Liver (tissue), 8 donors: ENCODE measurements at regions not wholly inside any gene's neighbourhood (a gene's known extent, or its start where the extent isn't known, plus 50 kb on each side); places are given as distances from the start of the nearest gene placed in this dataset.

Experiments
- DNase-seq: peaks from one replicate; pipeline ENCODE4 v3.0.0-alpha.2; 2017; ENCODE audit warnings: low spot score
- H3K27ac ChIP-seq, 2 donors: one replicate each; pipeline ENCODE4 v1.7.0; 2013; ENCODE audit warnings: inconsistent platforms in 2 of 2, low read length in 2 of 2, control low read depth in 1 of 2, low read depth in 1 of 2, mild to moderate bottlenecking in 1 of 2
- H3K27me3 ChIP-seq, 4 donors: one replicate each; pipeline versions ENCODE4 v1.6.1 to v1.7.0; 2013; ENCODE audit warnings: low read length in 3 of 4, inconsistent platforms in 1 of 4, mild to moderate bottlenecking in 1 of 4, moderate library complexity in 1 of 4; ENCODE audit not compliant: control insufficient read depth in 4 of 4, insufficient read depth in 4 of 4
- H3K36me3 ChIP-seq, 4 donors: one replicate each; pipeline versions ENCODE4 v1.6.1 to v1.7.0; 2013; ENCODE audit warnings: low read length in 3 of 4, mild to moderate bottlenecking in 3 of 4, low read depth in 1 of 4, moderate library complexity in 1 of 4; ENCODE audit not compliant: control insufficient read depth in 4 of 4, insufficient read depth in 3 of 4
- H3K4me1 ChIP-seq, 4 donors: one replicate each; pipeline versions ENCODE4 v1.6.1 to v1.7.0; 2013; ENCODE audit warnings: low read length in 3 of 4, mild to moderate bottlenecking in 3 of 4, moderate library complexity in 1 of 4; ENCODE audit not compliant: control insufficient read depth in 4 of 4, insufficient read depth in 4 of 4
- H3K4me3 ChIP-seq, 3 donors: one replicate each; pipeline versions ENCODE4 v1.6.1 to v1.7.0; 2013; ENCODE audit warnings: low read length in 3 of 3, control low read depth in 1 of 3, low read depth in 1 of 3, mild to moderate bottlenecking in 1 of 3
- H3K9ac ChIP-seq, 2 donors: one replicate each; pipeline ENCODE4 v1.7.0; 2013; ENCODE audit warnings: low read length in 2 of 2, mild to moderate bottlenecking in 2 of 2, moderate library complexity in 2 of 2, control low read depth in 1 of 2, low read depth in 1 of 2
- H3K9me3 ChIP-seq, 4 donors: one replicate each; pipeline versions ENCODE4 v1.6.1 to v1.7.0; 2013; ENCODE audit warnings: low read length in 3 of 4; ENCODE audit not compliant: control insufficient read depth in 4 of 4
- EGR1 ChIP-seq, 2 donors: IDR thresholded peaks; 2 replicates each; pipeline ENCODE4 v1.6.1; 2016 to 2018; ENCODE audit warnings: antibody characterized with exemption in 2 of 2, low read depth in 2 of 2
- FOXA2 ChIP-seq: IDR thresholded peaks from 2 replicates; pipeline ENCODE4 v1.6.1; 2016; ENCODE audit warnings: antibody characterized with exemption
- GABPA ChIP-seq, 2 donors: IDR thresholded peaks in 1 of 2; conservative IDR thresholded peaks in 1 of 2; 2 replicates each; pipeline ENCODE4 v1.6.1; 2016; ENCODE audit warnings: antibody characterized with exemption in 2 of 2, mild to moderate bottlenecking in 1 of 2, moderate library complexity in 1 of 2
- HNF4A ChIP-seq, 2 donors: conservative IDR thresholded peaks; 2 replicates each; pipeline ENCODE4 v1.6.1; 2016; ENCODE audit warnings: antibody characterized with exemption in 2 of 2, mild to moderate bottlenecking in 2 of 2
- HNF4G ChIP-seq: IDR thresholded peaks from 2 replicates; pipeline ENCODE4 v1.6.1; 2016; ENCODE audit warnings: antibody characterized with exemption
- JUND ChIP-seq, 2 donors: IDR thresholded peaks; 2 replicates each; pipeline ENCODE4 v1.6.1; 2016; ENCODE audit warnings: antibody characterized with exemption in 2 of 2
- NR2F2 ChIP-seq: IDR thresholded peaks from 2 replicates; pipeline ENCODE4 v1.6.1; 2016; ENCODE audit warnings: antibody characterized with exemption
- RAD21 ChIP-seq, 2 donors: IDR thresholded peaks; 2 replicates each; pipeline ENCODE4 v1.6.1; 2016; ENCODE audit warnings: antibody characterized with exemption in 2 of 2, mild to moderate bottlenecking in 2 of 2
- YY1 ChIP-seq: IDR thresholded peaks from 2 replicates; pipeline ENCODE4 v1.6.1; 2016; ENCODE audit warnings: antibody characterized with exemption, mild to moderate bottlenecking
- WGBS: extraction: QIAGEN DNeasy Blood & Tissue Kit; methylation state at CpG from one replicate; pipeline ENCODE4 v1.1.7; 2013; 5-methylcytosine and 5-hydroxymethylcytosine counted together
- TF ChIP-seq, protein P1 (sequence below): IDR thresholded peaks from 2 replicates; pipeline ENCODE4 v1.6.1; 2016; ENCODE audit warnings: antibody characterized with exemption
- TF ChIP-seq, protein P2 (sequence below): IDR thresholded peaks from 2 replicates; pipeline ENCODE4 v1.6.1; 2016; ENCODE audit warnings: antibody characterized with exemption
- TF ChIP-seq, protein P3 (sequence below): fragments of 150-350 bp; IDR thresholded peaks from 2 replicates; pipeline ENCODE4 v1.5.1; 2017; ENCODE audit warnings: improper control_type of control experiment, low read depth, low read length; ENCODE audit not compliant: missing input control
- TF ChIP-seq, protein P4 (sequence below): IDR thresholded peaks from 2 replicates; pipeline ENCODE4 v1.6.1; 2016; ENCODE audit warnings: antibody characterized with exemption
- TF ChIP-seq, protein P5 (sequence below): IDR thresholded peaks from 2 replicates; pipeline ENCODE4 v1.6.1; 2016; ENCODE audit warnings: antibody characterized with exemption, mild to moderate bottlenecking
- donor health status: healthy.
- donor health status: healthy.
- donor health status: healthy.
- donor health status: healthy.
- donor health status: healthy.

DNA sequence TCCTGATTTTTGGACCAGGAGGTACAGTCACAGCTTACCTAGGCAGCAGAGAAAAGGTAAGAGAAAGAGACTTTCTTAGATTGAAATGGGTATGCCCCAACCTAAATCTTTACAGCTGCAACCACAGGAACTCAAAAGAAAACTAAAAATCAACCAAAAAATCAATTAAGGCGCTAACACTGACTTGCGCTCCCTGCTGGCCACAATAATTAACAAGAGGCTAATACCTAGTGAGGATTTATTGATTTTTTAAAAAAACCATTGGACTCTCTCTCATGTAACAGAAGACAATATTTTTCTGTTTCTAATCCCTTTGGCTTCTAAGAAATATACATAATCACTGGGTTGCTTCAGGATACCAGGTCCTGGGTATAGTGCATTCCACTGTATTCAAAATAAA, 153.9 kb upstream of the TENM3 start:
- Histone ChIP-seq H3K36me3 (no peaks in the 10 kb centered on the region), H3K4me1 (peaks cover 0 to 7% (median 2%) of the 10 kb centered on the region in 4 donors), H3K27me3 (no peaks in the 10 kb centered on the region), H3K9me3 (no peaks in the 10 kb centered on the region), H3K27ac (no peak overlapping the region), H3K9ac (no peak overlapping the region), H3K4me3 (no peak overlapping the region)
- no peak for DNase-seq
- 64% methylated on average over 2 of the region's 2 CpGs for WGBS
- peak; percentile 15 to 17 for TF ChIP-seq RAD21 (IDR thresholded peaks at IDR 0.05)
- TF ChIP-seq, protein P1, sequence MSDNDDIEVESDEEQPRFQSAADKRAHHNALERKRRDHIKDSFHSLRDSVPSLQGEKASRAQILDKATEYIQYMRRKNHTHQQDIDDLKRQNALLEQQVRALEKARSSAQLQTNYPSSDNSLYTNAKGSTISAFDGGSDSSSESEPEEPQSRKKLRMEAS = no peak
- no peak for TF ChIP-seq HNF4A (conservative IDR thresholded peaks at IDR 0.05)
- TF ChIP-seq, protein P2, sequence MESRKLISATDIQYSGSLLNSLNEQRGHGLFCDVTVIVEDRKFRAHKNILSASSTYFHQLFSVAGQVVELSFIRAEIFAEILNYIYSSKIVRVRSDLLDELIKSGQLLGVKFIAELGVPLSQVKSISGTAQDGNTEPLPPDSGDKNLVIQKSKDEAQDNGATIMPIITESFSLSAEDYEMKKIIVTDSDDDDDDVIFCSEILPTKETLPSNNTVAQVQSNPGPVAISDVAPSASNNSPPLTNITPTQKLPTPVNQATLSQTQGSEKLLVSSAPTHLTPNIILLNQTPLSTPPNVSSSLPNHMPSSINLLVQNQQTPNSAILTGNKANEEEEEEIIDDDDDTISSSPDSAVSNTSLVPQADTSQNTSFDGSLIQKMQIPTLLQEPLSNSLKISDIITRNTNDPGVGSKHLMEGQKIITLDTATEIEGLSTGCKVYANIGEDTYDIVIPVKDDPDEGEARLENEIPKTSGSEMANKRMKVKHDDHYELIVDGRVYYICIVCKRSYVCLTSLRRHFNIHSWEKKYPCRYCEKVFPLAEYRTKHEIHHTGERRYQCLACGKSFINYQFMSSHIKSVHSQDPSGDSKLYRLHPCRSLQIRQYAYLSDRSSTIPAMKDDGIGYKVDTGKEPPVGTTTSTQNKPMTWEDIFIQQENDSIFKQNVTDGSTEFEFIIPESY = no peak
- TF ChIP-seq YY1 = no peak
- TF ChIP-seq, protein P3, sequence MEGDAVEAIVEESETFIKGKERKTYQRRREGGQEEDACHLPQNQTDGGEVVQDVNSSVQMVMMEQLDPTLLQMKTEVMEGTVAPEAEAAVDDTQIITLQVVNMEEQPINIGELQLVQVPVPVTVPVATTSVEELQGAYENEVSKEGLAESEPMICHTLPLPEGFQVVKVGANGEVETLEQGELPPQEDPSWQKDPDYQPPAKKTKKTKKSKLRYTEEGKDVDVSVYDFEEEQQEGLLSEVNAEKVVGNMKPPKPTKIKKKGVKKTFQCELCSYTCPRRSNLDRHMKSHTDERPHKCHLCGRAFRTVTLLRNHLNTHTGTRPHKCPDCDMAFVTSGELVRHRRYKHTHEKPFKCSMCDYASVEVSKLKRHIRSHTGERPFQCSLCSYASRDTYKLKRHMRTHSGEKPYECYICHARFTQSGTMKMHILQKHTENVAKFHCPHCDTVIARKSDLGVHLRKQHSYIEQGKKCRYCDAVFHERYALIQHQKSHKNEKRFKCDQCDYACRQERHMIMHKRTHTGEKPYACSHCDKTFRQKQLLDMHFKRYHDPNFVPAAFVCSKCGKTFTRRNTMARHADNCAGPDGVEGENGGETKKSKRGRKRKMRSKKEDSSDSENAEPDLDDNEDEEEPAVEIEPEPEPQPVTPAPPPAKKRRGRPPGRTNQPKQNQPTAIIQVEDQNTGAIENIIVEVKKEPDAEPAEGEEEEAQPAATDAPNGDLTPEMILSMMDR = peak; percentile 17

DNA sequence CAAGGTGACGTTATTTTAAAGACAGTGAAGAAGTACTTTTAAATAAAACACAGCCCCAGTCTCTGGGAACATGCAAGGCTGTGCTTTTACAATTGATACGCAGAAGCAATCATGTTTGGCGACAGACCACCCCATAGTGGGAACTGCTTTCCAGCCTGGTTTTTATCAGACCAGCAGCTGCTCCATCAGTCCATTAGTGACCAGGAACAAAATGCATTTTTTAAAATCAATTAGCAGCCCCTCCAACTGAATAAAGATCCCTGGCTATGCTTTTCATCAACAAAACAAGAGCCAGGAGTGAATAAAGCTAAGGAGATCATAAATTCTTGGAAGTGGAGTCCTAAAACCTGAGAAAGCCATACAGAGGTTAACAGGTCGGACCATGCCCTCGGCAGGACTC, 153.0 kb upstream of the TENM3 start:
- WGBS = 81% methylated on average over 5 of the region's 5 CpGs
- peaks cover 0 to 7% (median 2%) of the 10 kb centered on the region in 4 donors for H3K4me1 ChIP-seq
- H3K36me3 ChIP-seq = no peaks in the 10 kb centered on the region
- H3K27ac ChIP-seq = no peak overlapping the region
- no peak overlapping the region for H3K4me3 ChIP-seq
- DNase-seq = no peak
- no peak overlapping the region for H3K9ac ChIP-seq
- no peaks in the 10 kb centered on the region for H3K9me3 ChIP-seq
- TF ChIP-seq, protein P4, sequence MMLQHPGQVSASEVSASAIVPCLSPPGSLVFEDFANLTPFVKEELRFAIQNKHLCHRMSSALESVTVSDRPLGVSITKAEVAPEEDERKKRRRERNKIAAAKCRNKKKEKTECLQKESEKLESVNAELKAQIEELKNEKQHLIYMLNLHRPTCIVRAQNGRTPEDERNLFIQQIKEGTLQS = no peak
- no peak for TF ChIP-seq EGR1 (IDR thresholded peaks at IDR 0.05; ENCODE audit: low read depth in 2 of 2)
- TF ChIP-seq YY1 = no peak
- TF ChIP-seq, protein P5, sequence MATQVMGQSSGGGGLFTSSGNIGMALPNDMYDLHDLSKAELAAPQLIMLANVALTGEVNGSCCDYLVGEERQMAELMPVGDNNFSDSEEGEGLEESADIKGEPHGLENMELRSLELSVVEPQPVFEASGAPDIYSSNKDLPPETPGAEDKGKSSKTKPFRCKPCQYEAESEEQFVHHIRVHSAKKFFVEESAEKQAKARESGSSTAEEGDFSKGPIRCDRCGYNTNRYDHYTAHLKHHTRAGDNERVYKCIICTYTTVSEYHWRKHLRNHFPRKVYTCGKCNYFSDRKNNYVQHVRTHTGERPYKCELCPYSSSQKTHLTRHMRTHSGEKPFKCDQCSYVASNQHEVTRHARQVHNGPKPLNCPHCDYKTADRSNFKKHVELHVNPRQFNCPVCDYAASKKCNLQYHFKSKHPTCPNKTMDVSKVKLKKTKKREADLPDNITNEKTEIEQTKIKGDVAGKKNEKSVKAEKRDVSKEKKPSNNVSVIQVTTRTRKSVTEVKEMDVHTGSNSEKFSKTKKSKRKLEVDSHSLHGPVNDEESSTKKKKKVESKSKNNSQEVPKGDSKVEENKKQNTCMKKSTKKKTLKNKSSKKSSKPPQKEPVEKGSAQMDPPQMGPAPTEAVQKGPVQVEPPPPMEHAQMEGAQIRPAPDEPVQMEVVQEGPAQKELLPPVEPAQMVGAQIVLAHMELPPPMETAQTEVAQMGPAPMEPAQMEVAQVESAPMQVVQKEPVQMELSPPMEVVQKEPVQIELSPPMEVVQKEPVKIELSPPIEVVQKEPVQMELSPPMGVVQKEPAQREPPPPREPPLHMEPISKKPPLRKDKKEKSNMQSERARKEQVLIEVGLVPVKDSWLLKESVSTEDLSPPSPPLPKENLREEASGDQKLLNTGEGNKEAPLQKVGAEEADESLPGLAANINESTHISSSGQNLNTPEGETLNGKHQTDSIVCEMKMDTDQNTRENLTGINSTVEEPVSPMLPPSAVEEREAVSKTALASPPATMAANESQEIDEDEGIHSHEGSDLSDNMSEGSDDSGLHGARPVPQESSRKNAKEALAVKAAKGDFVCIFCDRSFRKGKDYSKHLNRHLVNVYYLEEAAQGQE = no peak
- TF ChIP-seq GABPA (IDR thresholded peaks at IDR 0.05 in 1 of 2, conservative IDR thresholded peaks at IDR 0.05 in 1 of 2) = no peak
- TF ChIP-seq, protein P2 = no peak
- TF ChIP-seq FOXA2 = no peak
- no peak for TF ChIP-seq NR2F2
- TF ChIP-seq HNF4G = no peak
- no peak for TF ChIP-seq JUND (IDR thresholded peaks at IDR 0.05)
- no peak for TF ChIP-seq HNF4A (conservative IDR thresholded peaks at IDR 0.05)
- no peaks in the 10 kb centered on the region for H3K27me3 ChIP-seq
